Colonic mucosa (tissue), 4 donors: ENCODE measurements at regions not wholly inside any gene's neighbourhood (a gene's known extent, or its start where the extent isn't known, plus 50 kb on each side); places are given as distances from the start of the nearest gene placed in this dataset.

Source experiments
- DNase-seq: peaks from one replicate; pipeline ENCODE4 v3.0.0-alpha.2; 2020
- H3K27ac ChIP-seq: fragments of 200-600 bp; one replicate; pipeline ENCODE4 v1.8.0; 2021
- H3K27me3 ChIP-seq: fragments of 200-600 bp; one replicate; pipeline ENCODE4 v1.8.0; 2021
- H3K36me3 ChIP-seq: fragments of 200-600 bp; one replicate; pipeline ENCODE4 v1.8.0; 2021
- H3K4me1 ChIP-seq: fragments of 200-600 bp; one replicate; pipeline ENCODE4 v1.8.0; 2021; ENCODE audit warnings: mild to moderate bottlenecking
- H3K4me3 ChIP-seq: fragments of 200-600 bp; one replicate; pipeline ENCODE4 v1.8.0; 2021
- H3K9ac ChIP-seq, 2 donors: one replicate each; pipeline ENCODE4 v1.7.0; 2013; ENCODE audit warnings: control low read depth in 2 of 2, low read depth in 2 of 2, low read length in 2 of 2
- H3K9me3 ChIP-seq: fragments of 200-600 bp; one replicate; pipeline ENCODE4 v1.8.0; 2021
- CTCF ChIP-seq: fragments of 200-600 bp; IDR thresholded peaks from one replicate; pipeline ENCODE4 v1.8.0; 2022; ENCODE audit warnings: antibody characterized with exemption, mild to moderate bottlenecking
- intact Hi-C: fragments of 100-400 bp; cut with DNase I; formaldehyde crosslinking; loops from one replicate; pipeline ENCODE4 v1.14.1; 2022
- donor health status: healthy.
- donor health status: DM: no; HTN: no; CAD: no.
- donor health status: DM: no; HTN: no; CAD: no.

GRCh38 chr6:166860392-166860791 lies 96.0 kb downstream of the RNASET2 start:
- intact Hi-C loops: no loop called here

GRCh38 chr6:166855416-166855815 lies 100.9 kb downstream of the RNASET2 start:
- H3K4me1 ChIP-seq: no peaks in the 10 kb centered on the region
- H3K9me3 ChIP-seq: no peaks in the 10 kb centered on the region
- H3K27me3 ChIP-seq: no peaks in the 10 kb centered on the region
- H3K27ac ChIP-seq: no peak overlapping the region
- H3K9ac ChIP-seq: no peak overlapping the region
- no peak overlapping the region for H3K4me3 ChIP-seq
- intact Hi-C loops: no loop called here
- no peaks in the 10 kb centered on the region for H3K36me3 ChIP-seq
- DNase-seq: no peak
- no peak for TF ChIP-seq CTCF

More at GRCh38 chr6:166860392-166860791, 96.0 kb downstream of the RNASET2 start:
- Histone ChIP-seq H3K27me3 (peaks cover 14% of the 10 kb centered on the region), H3K36me3 (no peaks in the 10 kb centered on the region), H3K9ac (no peak overlapping the region), H3K4me3 (no peak overlapping the region), H3K9me3 (no peaks in the 10 kb centered on the region), H3K4me1 (peaks cover 3% of the 10 kb centered on the region), H3K27ac (no peak overlapping the region)
- TF ChIP-seq CTCF: no peak
- no peak for DNase-seq

GRCh38 chr6:166853371-166854325 lies 102.7 kb downstream of the RNASET2 start:
- no peak overlapping the region for H3K9ac ChIP-seq
- H3K4me3 ChIP-seq: no peak overlapping the region
- no peaks in the 10 kb centered on the region for H3K9me3 ChIP-seq
- DNase-seq: no peak
- no peaks in the 10 kb centered on the region for H3K4me1 ChIP-seq
- no peak overlapping the region for H3K27ac ChIP-seq
- no peak for TF ChIP-seq CTCF
- intact Hi-C loops: no loop called here
- H3K27me3 ChIP-seq: no peaks in the 10 kb centered on the region
- H3K36me3 ChIP-seq: no peaks in the 10 kb centered on the region

- Histone ChIP-seq H3K4me3 (no peak overlapping the region), H3K27ac (no peak overlapping the region), H3K9me3 (no peaks in the 10 kb centered on the region), H3K9ac (no peak overlapping the region), H3K27me3 (no peaks in the 10 kb centered on the region), H3K4me1 (no peaks in the 10 kb centered on the region), H3K36me3 (no peaks in the 10 kb centered on the region)
- no peak for DNase-seq
- intact Hi-C loops: no loop called here
- no peak for TF ChIP-seq CTCF
Measured at GRCh38 chr6:166852451-166852975, 103.8 kb downstream of the RNASET2 start.

GRCh38 chr6:166851911-166852310 lies 104.4 kb downstream of the RNASET2 start:
- Histone ChIP-seq H3K27me3 (no peaks in the 10 kb centered on the region), H3K9me3 (no peaks in the 10 kb centered on the region), H3K36me3 (no peaks in the 10 kb centered on the region), H3K27ac (no peak overlapping the region), H3K4me1 (no peaks in the 10 kb centered on the region), H3K9ac (no peak overlapping the region), H3K4me3 (no peak overlapping the region)
- intact Hi-C loops: no loop called here
- no peak for TF ChIP-seq CTCF
- no peak for DNase-seq
